ENCODE measurements at regions not wholly inside any gene's neighbourhood (a gene's known extent, or its start where the extent isn't known, plus 50 kb on each side); places are given as distances from the start of the nearest gene placed in this dataset.

GRCh38 chr9:120001536-120001935, 578.4 kb downstream of the CDK5RAP2 start:
- no peak for DNase-seq (ENCODE audit: low spot score)

- no peak for DNase-seq (ENCODE audit: low spot score)
Measured at GRCh38 chr9:119998614-119999013, 581.4 kb downstream of the CDK5RAP2 start.

- DNase-seq (ENCODE audit: low spot score), result no peak
Measured at GRCh38 chr9:119991797-119992196, 588.2 kb downstream of the CDK5RAP2 start.

GRCh38 chr9:119986713-119987112, 593.3 kb downstream of the CDK5RAP2 start:
- DNase-seq (ENCODE audit: low spot score), result no peak

- no peak for DNase-seq (ENCODE audit: low spot score)
Measured at GRCh38 chr9:119986205-119986604, 593.8 kb downstream of the CDK5RAP2 start.

- no peak for DNase-seq (ENCODE audit: low spot score)
Measured at GRCh38 chr9:119974026-119974425, 604.8 kb upstream of the BRINP1 start.

- peak; percentile 33 for DNase-seq (ENCODE audit: low spot score)
Measured at GRCh38 chr9:119968836-119969707, 599.8 kb upstream of the BRINP1 start.

GRCh38 chr9:119967867-119968535, 598.8 kb upstream of the BRINP1 start:
- no peak for DNase-seq (ENCODE audit: low spot score)

- no peak for DNase-seq (ENCODE audit: low spot score)
Measured at GRCh38 chr9:119963798-119964372, 594.6 kb upstream of the BRINP1 start.

GRCh38 chr9:119963258-119963797, 594.1 kb upstream of the BRINP1 start:
- no peak for DNase-seq (ENCODE audit: low spot score)

GRCh38 chr9:119961774-119962424, 592.7 kb upstream of the BRINP1 start:
- DNase-seq (ENCODE audit: low spot score), result no peak

- no peak for DNase-seq (ENCODE audit: low spot score)
Measured at GRCh38 chr9:119959846-119960545, 590.8 kb upstream of the BRINP1 start.

GRCh38 chr9:119956111-119956510, 586.9 kb upstream of the BRINP1 start:
- DNase-seq (ENCODE audit: low spot score), result no peak

- no peak for DNase-seq (ENCODE audit: low spot score)
Measured at GRCh38 chr9:119955276-119955675, 586.0 kb upstream of the BRINP1 start.

GRCh38 chr9:119951591-119951990, 582.4 kb upstream of the BRINP1 start:
- DNase-seq (ENCODE audit: low spot score), result no peak

GRCh38 chr9:119951090-119951489, 581.9 kb upstream of the BRINP1 start:
- no peak for DNase-seq (ENCODE audit: low spot score)

GRCh38 chr9:119945686-119946085, 576.5 kb upstream of the BRINP1 start:
- no peak for DNase-seq (ENCODE audit: low spot score)

- no peak for DNase-seq (ENCODE audit: low spot score)
Measured at GRCh38 chr9:119941091-119941490, 571.9 kb upstream of the BRINP1 start.

- DNase-seq (ENCODE audit: low spot score), result no peak
Measured at GRCh38 chr9:119938871-119939270, 569.6 kb upstream of the BRINP1 start.

GRCh38 chr9:119934497-119934896, 565.3 kb upstream of the BRINP1 start:
- DNase-seq (ENCODE audit: low spot score), result no peak

GRCh38 chr9:119933191-119933590, 564.0 kb upstream of the BRINP1 start:
- no peak for DNase-seq (ENCODE audit: low spot score)

GRCh38 chr9:119924736-119925135, 555.5 kb upstream of the BRINP1 start:
- DNase-seq (ENCODE audit: low spot score), result no peak

Measured in CD4-positive, alpha-beta T cell treated with Interleukin-15 for 4 hours (primary cell).